Ectodermal cell (in vitro differentiated cells): ENCODE measurements at regions not wholly inside any gene's neighbourhood (a gene's known extent, or its start where the extent isn't known, plus 50 kb on each side); places are given as distances from the start of the nearest gene placed in this dataset.

ENCODE experiments used
- H3K27ac ChIP-seq: 2 replicates; pipeline ENCODE4 v1.7.0; 2013; ENCODE audit warnings: mild to moderate bottlenecking, low read depth, low read length; ENCODE audit not compliant: insufficient read depth, poor library complexity, severe bottlenecking
- H3K27me3 ChIP-seq: 2 replicates; pipeline ENCODE4 v1.7.0; 2013; ENCODE audit warnings: mild to moderate bottlenecking, low read length; ENCODE audit not compliant: insufficient read depth, control insufficient read depth, poor library complexity, severe bottlenecking
- H3K36me3 ChIP-seq: one replicate; pipeline ENCODE4 v1.7.0; 2013; ENCODE audit warnings: low read length; ENCODE audit not compliant: control insufficient read depth, insufficient read depth
- H3K4me1 ChIP-seq: one replicate; pipeline ENCODE4 v1.7.0; 2013; ENCODE audit warnings: low read length; ENCODE audit not compliant: control insufficient read depth, insufficient read depth
- H3K4me3 ChIP-seq: 2 replicates; pipeline ENCODE4 v1.7.0; 2013; ENCODE audit warnings: low read depth, low read length, control low read depth; ENCODE audit not compliant: insufficient read depth
- H3K9me3 ChIP-seq: 2 replicates; pipeline ENCODE4 v1.7.0; 2013; ENCODE audit warnings: mild to moderate bottlenecking, low read length, moderate library complexity; ENCODE audit not compliant: control insufficient read depth
- WGBS, 2 experiments: methylation state at CpG; one replicate each; pipeline ENCODE4 v1.1.7; 2013; ENCODE audit warnings: missing lambda C conversion rate in 2 of 2; 5-methylcytosine and 5-hydroxymethylcytosine counted together

DNA sequence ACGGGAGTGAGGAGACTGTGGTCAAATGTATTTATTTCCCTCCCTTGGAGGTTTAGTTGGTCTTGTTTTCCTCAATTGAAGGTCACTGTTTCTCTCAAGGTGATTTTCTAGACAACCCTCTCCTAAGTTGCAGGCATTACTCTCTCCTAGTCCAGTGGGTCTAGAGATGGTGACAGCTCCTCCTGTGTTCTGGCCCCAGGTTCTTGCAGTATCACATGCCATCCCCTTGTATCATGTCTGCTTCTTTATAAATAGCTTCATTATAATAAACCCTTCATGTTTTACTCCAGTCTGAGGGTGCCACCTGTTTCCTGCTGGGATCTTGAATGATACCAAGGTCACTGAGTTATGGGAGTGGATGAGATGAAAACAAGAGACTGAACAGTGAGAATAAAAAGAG lies 208.0 kb upstream of the KCNN2 start:
- WGBS, 2 experiments, result 86 to 100% methylated on average over 1 of the region's 1 CpG
- H3K9me3 ChIP-seq, result no peaks in the 10 kb centered on the region
- H3K36me3 ChIP-seq, result no peaks in the 10 kb centered on the region
- H3K27me3 ChIP-seq, result no peaks in the 10 kb centered on the region
- H3K4me1 ChIP-seq, result no peaks in the 10 kb centered on the region
- no peak overlapping the region for H3K27ac ChIP-seq
- H3K4me3 ChIP-seq, result no peak overlapping the region

DNA sequence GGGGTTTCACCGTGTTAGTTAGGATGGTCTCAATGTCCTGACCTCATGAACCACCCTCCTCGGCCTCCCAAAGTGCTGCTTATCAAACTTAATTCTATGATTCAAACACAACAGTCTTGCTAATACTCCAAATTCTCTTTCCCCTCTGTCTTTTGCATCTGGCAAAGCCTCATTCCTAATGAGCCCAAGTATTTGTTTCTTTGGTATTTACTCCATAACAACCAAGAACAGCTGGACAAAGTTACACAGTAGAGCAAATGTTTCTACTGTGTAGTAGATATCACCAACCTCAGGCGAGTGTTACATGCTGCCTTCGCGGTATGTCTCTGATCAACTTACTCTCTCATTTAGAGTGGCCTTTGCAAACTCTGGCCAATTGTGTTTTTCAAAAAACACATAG lies 195.8 kb upstream of the KCNN2 start:
- no peak overlapping the region for H3K4me3 ChIP-seq
- no peaks in the 10 kb centered on the region for H3K27me3 ChIP-seq
- H3K36me3 ChIP-seq, result no peaks in the 10 kb centered on the region
- no peaks in the 10 kb centered on the region for H3K4me1 ChIP-seq
- H3K27ac ChIP-seq, result no peak overlapping the region
- 92 to 97% methylated on average over 5 of the region's 5 CpGs for WGBS, 2 experiments
- peaks cover 3% of the 10 kb centered on the region for H3K9me3 ChIP-seq

DNA sequence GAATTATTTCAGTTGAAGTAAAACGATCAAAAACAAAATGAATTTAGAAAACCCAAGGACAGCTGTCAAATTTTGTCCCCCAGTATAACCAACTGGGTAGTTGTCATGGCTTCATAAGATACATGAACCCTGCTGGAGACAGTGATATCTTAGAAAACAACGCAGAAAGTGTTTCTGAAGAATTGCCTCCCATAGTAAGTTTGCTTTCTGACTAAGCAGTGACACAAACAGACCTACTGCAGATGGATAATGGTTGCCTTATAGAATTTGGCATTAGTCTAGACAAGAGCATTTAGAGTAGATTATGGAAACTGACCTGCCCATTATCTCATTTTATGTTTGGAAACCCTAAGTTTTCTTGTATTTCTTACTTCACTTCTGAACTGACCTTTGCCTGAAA lies 187.7 kb upstream of the KCNN2 start:
- Histone ChIP-seq H3K36me3 (no peaks in the 10 kb centered on the region), H3K9me3 (no peaks in the 10 kb centered on the region), H3K27ac (no peak overlapping the region), H3K27me3 (no peaks in the 10 kb centered on the region), H3K4me3 (no peak overlapping the region), H3K4me1 (no peaks in the 10 kb centered on the region)
- WGBS, 2 experiments, result 90% methylated on average over 2 of the region's 2 CpGs

DNA sequence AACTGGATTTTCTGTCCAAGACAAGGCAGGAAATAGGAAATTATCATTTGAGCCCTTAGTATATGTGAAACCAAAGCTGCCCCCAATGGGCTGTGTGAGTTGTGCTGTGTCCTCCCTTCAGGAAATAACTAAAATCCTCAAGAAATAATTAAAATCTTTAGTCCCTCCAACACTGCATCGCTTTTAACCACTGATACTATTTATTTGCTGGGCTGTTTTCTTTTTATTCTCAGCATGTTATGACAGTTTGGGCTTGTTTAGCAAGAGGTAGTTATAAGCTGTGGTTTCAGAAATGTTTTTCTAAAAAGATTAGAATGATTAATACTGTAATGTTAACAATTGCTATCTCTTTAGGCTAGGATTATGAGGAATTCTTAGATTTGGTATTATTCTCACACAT lies 187.0 kb upstream of the KCNN2 start:
- Histone ChIP-seq H3K36me3 (no peaks in the 10 kb centered on the region), H3K27me3 (no peaks in the 10 kb centered on the region), H3K4me1 (no peaks in the 10 kb centered on the region), H3K27ac (no peak overlapping the region), H3K4me3 (no peak overlapping the region), H3K9me3 (no peaks in the 10 kb centered on the region)
- WGBS, 2 experiments, result 100% methylated on average over 1 of the region's 1 CpG; no CpG with 5 or more reads in 1 of the 2 experiments

DNA sequence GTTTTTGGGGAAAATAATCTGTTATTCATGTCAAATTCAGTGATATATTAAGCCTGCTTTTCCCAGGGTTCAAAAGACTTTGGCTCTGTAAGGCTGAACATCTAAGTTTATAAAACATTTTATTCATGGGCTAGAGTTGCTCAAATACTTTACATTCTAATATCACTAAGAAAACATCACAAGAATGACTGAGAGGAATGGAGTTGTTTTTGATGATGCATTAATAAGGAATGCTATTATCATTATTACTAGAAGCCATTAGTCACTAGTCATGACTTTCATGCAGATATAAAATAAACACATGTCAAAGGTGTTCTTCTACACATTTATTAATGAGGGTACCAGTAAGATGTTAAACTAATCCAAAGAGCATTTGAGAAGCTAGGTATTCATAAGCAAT lies 185.5 kb upstream of the KCNN2 start:
- Histone ChIP-seq H3K4me1 (no peaks in the 10 kb centered on the region), H3K27me3 (no peaks in the 10 kb centered on the region), H3K27ac (no peak overlapping the region), H3K9me3 (no peaks in the 10 kb centered on the region), H3K36me3 (no peaks in the 10 kb centered on the region), H3K4me3 (no peak overlapping the region)

DNA sequence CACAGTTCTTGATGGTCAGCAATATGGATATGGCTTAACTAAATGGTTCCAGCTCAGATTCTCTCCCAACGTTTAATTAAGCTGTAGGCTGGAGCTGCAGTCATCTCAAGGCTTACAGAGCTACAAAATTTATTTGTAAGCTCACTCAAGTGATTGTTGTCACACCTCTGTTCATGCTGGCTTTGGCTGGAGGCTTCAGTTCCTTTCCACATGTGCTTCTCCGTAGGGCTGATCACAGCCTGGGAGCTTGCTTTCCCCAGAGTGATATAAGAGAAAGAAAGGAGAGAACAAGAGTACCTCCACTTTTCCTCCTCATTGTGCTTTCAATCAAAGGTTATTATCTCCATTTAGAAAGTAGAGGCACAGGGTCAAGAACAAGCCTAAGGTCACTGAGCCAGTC lies 182.7 kb upstream of the KCNN2 start:
- H3K27me3 ChIP-seq, result no peaks in the 10 kb centered on the region
- no peak overlapping the region for H3K4me3 ChIP-seq
- no peaks in the 10 kb centered on the region for H3K9me3 ChIP-seq
- 77 to 81% methylated on average over 2 of the region's 2 CpGs for WGBS, 2 experiments
- H3K27ac ChIP-seq, result no peak overlapping the region
- no peaks in the 10 kb centered on the region for H3K4me1 ChIP-seq
- no peaks in the 10 kb centered on the region for H3K36me3 ChIP-seq

DNA sequence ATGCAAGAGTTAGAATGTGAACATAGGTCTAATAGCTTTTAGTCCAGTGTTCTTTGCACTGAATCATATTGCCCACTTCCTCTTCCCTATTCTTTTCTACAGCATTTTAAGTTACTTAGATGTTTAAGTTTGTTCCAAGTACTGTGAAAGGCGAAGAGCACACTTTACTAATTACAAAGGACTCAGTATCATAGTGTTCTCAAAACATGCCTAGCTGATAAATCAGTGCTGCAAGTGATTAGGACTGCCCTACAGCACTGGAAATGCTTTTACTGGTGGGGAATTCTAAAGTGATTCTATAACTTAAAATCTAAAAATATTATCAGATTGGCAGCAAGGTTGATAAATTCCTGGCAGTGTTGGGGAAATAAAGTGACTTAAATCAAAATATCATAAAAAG lies 177.9 kb upstream of the KCNN2 start:
- Histone ChIP-seq H3K27ac (no peak overlapping the region), H3K9me3 (no peaks in the 10 kb centered on the region), H3K27me3 (no peaks in the 10 kb centered on the region), H3K36me3 (no peaks in the 10 kb centered on the region), H3K4me3 (no peak overlapping the region), H3K4me1 (no peaks in the 10 kb centered on the region)
- 100% methylated on average over 1 of the region's 1 CpG; no CpG with 5 or more reads in 1 of the 2 experiments for WGBS, 2 experiments

DNA sequence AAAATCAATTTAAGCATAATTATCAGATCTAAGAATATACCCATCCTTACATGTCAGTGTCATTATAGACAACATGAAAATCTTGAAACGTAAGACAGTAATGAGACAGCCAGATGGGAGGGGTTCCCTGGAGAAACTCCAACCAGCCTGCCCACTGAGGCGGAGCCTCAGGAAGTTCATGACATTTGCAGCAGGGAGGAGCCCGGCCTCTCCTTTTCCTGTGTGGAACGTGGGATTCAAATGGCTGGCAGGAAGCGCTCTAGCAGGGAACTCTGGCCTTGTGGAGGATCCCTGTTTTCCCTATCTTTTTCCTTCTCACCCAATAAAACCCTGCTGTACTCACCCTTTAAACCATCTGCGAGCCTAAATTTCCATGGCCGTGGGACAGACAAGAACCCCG lies 176.6 kb upstream of the KCNN2 start:
- Histone ChIP-seq H3K4me3 (no peak overlapping the region), H3K4me1 (no peaks in the 10 kb centered on the region), H3K27me3 (no peaks in the 10 kb centered on the region), H3K9me3 (no peaks in the 10 kb centered on the region), H3K27ac (no peak overlapping the region), H3K36me3 (no peaks in the 10 kb centered on the region)
- 88 to 89% methylated on average over 8 of the region's 8 CpGs for WGBS, 2 experiments

DNA sequence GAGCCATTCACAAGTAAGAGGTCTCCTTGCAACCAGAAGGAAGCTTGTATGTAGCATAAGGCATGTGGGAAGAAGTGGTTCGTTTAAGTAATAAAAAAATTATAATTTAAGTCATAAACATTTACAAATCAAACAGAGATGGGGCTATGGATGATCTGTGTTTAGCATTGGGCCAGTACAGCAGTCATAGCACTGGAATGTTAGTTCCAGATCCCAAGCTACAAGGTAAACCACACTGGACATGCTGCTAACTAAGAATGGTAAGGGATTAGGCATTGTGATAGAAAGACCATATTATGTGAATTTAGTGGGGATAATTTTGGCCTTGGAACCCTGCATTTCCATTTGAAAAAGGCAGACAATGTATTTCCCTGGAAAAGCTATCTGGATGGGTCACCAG lies 170.4 kb upstream of the KCNN2 start:
- H3K27ac ChIP-seq, result no peak overlapping the region

DNA sequence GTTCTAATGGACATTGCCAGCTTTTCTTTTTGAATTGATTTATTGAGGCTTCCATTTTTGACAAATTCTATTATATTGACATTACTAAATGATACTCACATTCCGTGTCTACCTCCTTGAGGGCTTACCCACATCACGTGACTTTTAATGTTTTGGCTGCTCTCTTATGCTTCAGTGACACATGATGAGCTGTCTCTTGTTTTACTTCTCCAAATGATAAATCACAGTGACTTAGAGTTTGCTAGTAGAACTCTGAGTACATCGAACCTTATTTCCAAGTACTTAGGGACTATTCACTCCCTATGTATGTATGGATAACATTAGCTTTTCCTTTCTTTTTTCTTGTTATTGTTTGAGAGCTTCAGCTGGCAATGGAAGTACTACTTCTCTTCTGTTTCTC lies 169.8 kb upstream of the KCNN2 start:
- no peaks in the 10 kb centered on the region for H3K9me3 ChIP-seq
- WGBS, 2 experiments, result 74 to 85% methylated on average over 3 of the region's 3 CpGs
- no peak overlapping the region for H3K4me3 ChIP-seq
- no peaks in the 10 kb centered on the region for H3K36me3 ChIP-seq
- H3K27ac ChIP-seq, result no peak overlapping the region
- no peaks in the 10 kb centered on the region for H3K4me1 ChIP-seq
- no peaks in the 10 kb centered on the region for H3K27me3 ChIP-seq

More for the DNA sequence above, 170.4 kb upstream of the KCNN2 start:
- Histone ChIP-seq H3K9me3 (no peaks in the 10 kb centered on the region), H3K4me1 (no peaks in the 10 kb centered on the region), H3K36me3 (no peaks in the 10 kb centered on the region), H3K27me3 (no peaks in the 10 kb centered on the region), H3K4me3 (no peak overlapping the region)
- no CpG with 5 or more reads among the region's 1 CpG for WGBS, 2 experiments

DNA sequence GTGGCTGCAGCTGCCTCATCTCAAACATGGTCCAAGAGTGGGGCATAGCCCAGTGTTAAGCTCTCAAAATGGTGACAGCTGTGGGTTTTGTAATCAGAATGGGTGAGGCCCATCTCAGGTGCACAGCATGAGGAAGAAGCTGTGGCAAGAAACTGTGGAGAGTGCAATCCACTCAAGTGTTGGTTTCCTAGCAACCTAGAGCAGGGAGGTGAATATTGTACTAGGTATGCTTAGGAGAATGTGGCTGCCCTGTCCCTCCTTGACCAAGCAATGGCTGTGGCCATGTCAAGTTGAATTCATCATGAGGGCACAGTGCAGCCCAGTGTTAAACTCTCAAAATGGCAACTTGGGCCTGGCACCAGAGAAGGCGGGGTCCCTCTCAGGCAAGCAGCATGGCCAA lies 160.5 kb upstream of the KCNN2 start:
- H3K4me1 ChIP-seq, result no peaks in the 10 kb centered on the region
- no peak overlapping the region for H3K4me3 ChIP-seq
- no peaks in the 10 kb centered on the region for H3K9me3 ChIP-seq
- H3K27ac ChIP-seq, result no peak overlapping the region
- H3K36me3 ChIP-seq, result no peaks in the 10 kb centered on the region
- no peaks in the 10 kb centered on the region for H3K27me3 ChIP-seq
- WGBS, 2 experiments, result 0% methylated on average over 1 of the region's 1 CpG
